ENCODE measurements at regions not wholly inside any gene's neighbourhood (a gene's known extent, or its start where the extent isn't known, plus 50 kb on each side); places are given as distances from the start of the nearest gene placed in this dataset.

GRCh38 chr21:28156590-28156989 lies 836.1 kb downstream of the LTN1 start:
- TF ChIP-seq CTCF (IDR thresholded peaks at IDR 0.05) (no peak), POLR2AphosphoS5 (IDR thresholded peaks at IDR 0.05; ENCODE audit: low read depth, low read length) (no peak), REST (IDR thresholded peaks at IDR 0.05; ENCODE audit: insufficient read depth in 1 of 2, low read depth in 2 of 2, low read length in 1 of 2) (no peak)
